IMR-90 (cell line): ENCODE measurements at regions not wholly inside any gene's neighbourhood (a gene's known extent, or its start where the extent isn't known, plus 50 kb on each side); places are given as distances from the start of the nearest gene placed in this dataset.

Experiments used
- ATAC-seq: fragments of 200-7000 bp; cut with Tn5 transposase; 2 replicates; pipeline ENCODE4 v1.9.1; 2020; ENCODE audit warnings: low read depth, mild to moderate bottlenecking, moderate library complexity
- BruUV-seq: library from RNA; stranded (reverse); fragments of 400-500 nt; replicated peaks from 2 replicates; lab custom pipeline; 2021; lab: Mats Ljungman, UMichigan
- CTCF ChIA-PET: fragments of 300-600 bp; formaldehyde crosslinking; extraction: SDS; loops from one replicate; lab custom pipeline; 2021; ENCODE audit warnings: antibody characterized with exemption; lab: Yijun Ruan, JAX
- POLR2A ChIA-PET: fragments of 300-600 bp; sonication (Branson Sonifier 250); formaldehyde crosslinking; loops from one replicate; lab custom pipeline; 2022; ENCODE audit warnings: antibody characterized with exemption; ENCODE audit not compliant: unreplicated experiment; lab: Charles Lee
- DNase-seq: peaks from one replicate; pipeline ENCODE4 v3.0.0; 2013
- H2AFZ ChIP-seq: replicated peaks from 2 replicates; pipeline ENCODE3; 2013; ENCODE audit warnings: low read length, mild to moderate bottlenecking; ENCODE audit not compliant: poor library complexity
- H2AK5ac ChIP-seq: 2 replicates; pipeline ENCODE4 v1.6.1; 2013; ENCODE audit warnings: low read depth, low read length, inconsistent platforms
- H2AK9ac ChIP-seq: replicated peaks from 2 replicates; pipeline ENCODE3; 2013; ENCODE audit warnings: mild to moderate bottlenecking, low read depth, low read length, moderate library complexity; ENCODE audit not compliant: poor library complexity
- H2BK120ac ChIP-seq: 2 replicates; pipeline ENCODE4 v1.6.1; 2013; ENCODE audit warnings: low read depth, low read length, inconsistent platforms
- H2BK15ac ChIP-seq: 3 replicates; pipeline ENCODE4 v1.6.1; 2013; ENCODE audit warnings: low read depth, low read length, inconsistent platforms
- H2BK20ac ChIP-seq: 2 replicates; pipeline ENCODE4 v1.6.1; 2013; ENCODE audit warnings: low read depth, mild to moderate bottlenecking, inconsistent platforms, low read length, moderate library complexity
- H2BK5ac ChIP-seq: 2 replicates; pipeline ENCODE4 v1.6.1; 2013; ENCODE audit warnings: mild to moderate bottlenecking, low read depth, low read length, inconsistent platforms; ENCODE audit not compliant: poor library complexity, severe bottlenecking
- H3K14ac ChIP-seq: replicated peaks from 2 replicates; pipeline ENCODE4 v1.6.1; 2013; ENCODE audit warnings: low read depth, low read length, inconsistent platforms
- H3K18ac ChIP-seq: 2 replicates; pipeline ENCODE4 v1.6.1; 2013; ENCODE audit warnings: low read depth, low read length, control low read depth
- H3K23ac ChIP-seq: 2 replicates; pipeline ENCODE4 v1.6.1; 2013; ENCODE audit warnings: low read depth, low read length, inconsistent platforms
- H3K27ac ChIP-seq: 2 replicates; pipeline ENCODE4 v1.5.1; 2013; ENCODE audit warnings: mild to moderate bottlenecking, control low read depth, low read length; ENCODE audit not compliant: insufficient read depth
- H3K27me3 ChIP-seq: 2 replicates; pipeline ENCODE4 v1.6.1; 2013; ENCODE audit warnings: low read length; ENCODE audit not compliant: control insufficient read depth, insufficient read depth
- H3K36me3 ChIP-seq: 2 replicates; pipeline ENCODE4 v1.6.1; 2013; ENCODE audit warnings: low read length, mixed read lengths; ENCODE audit not compliant: control insufficient read depth, insufficient read depth
- H3K4ac ChIP-seq: 2 replicates; pipeline ENCODE4 v1.6.1; 2013; ENCODE audit warnings: low read depth, low read length, inconsistent platforms
- H3K4me1 ChIP-seq: 2 replicates; pipeline ENCODE4 v1.6.1; 2013; ENCODE audit warnings: low read length, mixed read lengths; ENCODE audit not compliant: control insufficient read depth, insufficient read depth
- H3K4me2 ChIP-seq: 2 replicates; pipeline ENCODE4 v1.6.1; 2013; ENCODE audit warnings: low read depth, mild to moderate bottlenecking, control low read depth, low read length, moderate library complexity
- H3K4me3 ChIP-seq: 2 replicates; pipeline ENCODE4 v1.5.1; 2013; ENCODE audit warnings: low read depth, mild to moderate bottlenecking, control low read depth, low read length, moderate library complexity; ENCODE audit not compliant: insufficient read depth
- H3K56ac ChIP-seq: 2 replicates; pipeline ENCODE4 v1.6.1; 2013; ENCODE audit warnings: low read length, inconsistent platforms; ENCODE audit not compliant: insufficient read depth; ENCODE audit errors: extremely low read depth
- H3K79me1 ChIP-seq, 2 experiments: 2 replicates each; pipeline ENCODE4 v1.6.1; 2013; ENCODE audit warnings: low read length in 2 of 2, inconsistent platforms in 1 of 2, low read depth in 1 of 2
- H3K9ac ChIP-seq: 2 replicates; pipeline ENCODE4 v1.6.1; 2013; ENCODE audit warnings: low read depth, low read length, control low read depth
- H3K9me1 ChIP-seq: 2 replicates; pipeline ENCODE4 v1.6.1; 2013; ENCODE audit warnings: low read length, inconsistent platforms; ENCODE audit not compliant: insufficient read depth
- H3K9me3 ChIP-seq: 2 replicates; pipeline ENCODE4 v1.6.1; 2013; ENCODE audit warnings: low read length; ENCODE audit not compliant: control insufficient read depth, insufficient read depth
- H4K20me1 ChIP-seq: 2 replicates; pipeline ENCODE4 v1.6.1; 2013; ENCODE audit warnings: low read length, inconsistent platforms; ENCODE audit not compliant: insufficient read depth
- H4K5ac ChIP-seq: 2 replicates; pipeline ENCODE4 v1.6.1; 2013; ENCODE audit warnings: mild to moderate bottlenecking, low read depth, low read length, control low read depth
- H4K8ac ChIP-seq, 2 experiments: 2 replicates each; pipeline ENCODE4 v1.6.1; 2013; ENCODE audit warnings: low read depth in 2 of 2, low read length in 2 of 2, control low read depth in 1 of 2, inconsistent platforms in 1 of 2
- H4K91ac ChIP-seq: 2 replicates; pipeline ENCODE4 v1.6.1; 2013; ENCODE audit warnings: low read depth, low read length, inconsistent platforms; ENCODE audit not compliant: insufficient read depth
- MAFK ChIP-seq: IDR thresholded peaks from 2 replicates; pipeline ENCODE4 v1.6.1; 2012; ENCODE audit warnings: low read depth, low read length, improper control_type of control experiment
- MXI1 ChIP-seq: IDR thresholded peaks from 2 replicates; pipeline ENCODE4 v1.6.1; 2012; ENCODE audit warnings: low read depth, mild to moderate bottlenecking, low read length, moderate library complexity, borderline replicate concordance
- NFE2L2 ChIP-seq: fragments of 150-350 bp; IDR thresholded peaks from 2 replicates; pipeline ENCODE4 v1.6.1; 2016; ENCODE audit warnings: low read depth, mild to moderate bottlenecking, low read length
- RAD21 ChIP-seq: IDR thresholded peaks from 2 replicates; pipeline ENCODE4 v1.6.1; 2012; ENCODE audit warnings: low read length, improper control_type of control experiment
- RCOR1 ChIP-seq: IDR thresholded peaks from 2 replicates; pipeline ENCODE4 v1.6.1; 2012; ENCODE audit warnings: mild to moderate bottlenecking, low read length, improper control_type of control experiment; ENCODE audit not compliant: insufficient replicate concordance
- WGBS, 2 experiments: methylation state at CpG; one replicate each; pipeline versions ENCODE4 v1.1.5 to v1.1.7; 2013; ENCODE audit warnings: missing lambda C conversion rate in 2 of 2; ENCODE audit not compliant: insufficient read length in 1 of 2; ENCODE audit errors: extremely low coverage in 2 of 2; 5-methylcytosine and 5-hydroxymethylcytosine counted together
- dilution Hi-C: fragments of 300-500 bp; cut with HindIII; formaldehyde crosslinking; loops from one replicate; pipeline ENCODE4 v1.14.3; 2018; ENCODE audit warnings: low sequenced_read_pairs; ENCODE audit not compliant: unreplicated experiment
- in situ Hi-C: fragments of 300-500 bp; cut with MboI; formaldehyde crosslinking; loops from 3 replicates; pipeline ENCODE4 v1.14.3; 2019; ENCODE audit warnings: low sequenced_read_pairs, inconsistent platforms, mixed read lengths
- intact Hi-C: fragments of 100-400 bp; cut with micrococcal nuclease; formaldehyde crosslinking; loops from 2 replicates; pipeline ENCODE4 v1.10.0; 2022

DNA sequence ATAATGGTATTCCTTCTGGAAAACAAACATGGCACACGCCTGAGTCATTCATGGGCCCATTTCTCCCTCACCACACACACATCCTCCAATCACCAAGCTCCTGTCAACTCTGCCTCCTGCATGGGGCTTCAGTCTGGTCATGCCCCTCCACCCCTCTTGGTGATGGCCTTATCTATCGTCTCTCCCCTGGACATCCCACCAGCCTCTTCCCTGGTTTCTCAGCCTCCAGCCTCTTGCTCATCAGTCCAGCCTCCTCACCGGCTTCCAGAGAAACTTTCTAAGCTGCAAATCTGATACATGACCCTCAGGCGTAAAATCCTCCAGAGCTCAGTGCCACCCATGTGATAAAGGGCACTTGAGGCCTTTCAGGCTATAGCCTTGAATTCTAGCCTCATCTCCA lies 243.9 kb downstream of the FOXD2 start:
- Histone ChIP-seq H2BK120ac (no peak overlapping the region), H2AK5ac (no peak overlapping the region), H3K27ac (no peak overlapping the region), H2BK5ac (no peak overlapping the region), H3K4ac (no peak overlapping the region), H2AK9ac (no peak overlapping the region), H3K4me2 (no peak overlapping the region), H2BK15ac (no peak overlapping the region), H4K5ac (no peak overlapping the region), H3K23ac (no peak overlapping the region), H2BK20ac (no peak overlapping the region), H2AFZ (no peak overlapping the region), H4K8ac (no peak overlapping the region), H4K20me1 (no peaks in the 10 kb centered on the region), H3K9ac (no peak overlapping the region), H3K56ac (no peak overlapping the region), H3K9me3 (no peaks in the 10 kb centered on the region), H3K4me1 (no peaks in the 10 kb centered on the region), H3K36me3 (no peaks in the 10 kb centered on the region), H3K18ac (no peak overlapping the region), H3K14ac (no peak overlapping the region), H3K4me3 (no peak overlapping the region), H3K9me1 (no peaks in the 10 kb centered on the region), H4K91ac (no peak overlapping the region), H3K79me1 (no peaks in the 10 kb centered on the region), H3K27me3 (no peaks in the 10 kb centered on the region)
- in situ Hi-C loops (no loop called here), dilution Hi-C loops (no loop called here), intact Hi-C loops (no loop called here)
- no TSS peak for BruUV-seq
- 59% methylated on average over 2 of the region's 4 CpGs; no CpG with 5 or more reads in 1 of the 2 experiments for WGBS, 2 experiments
- TF ChIP-seq NFE2L2 (no peak), MXI1 (no peak), MAFK (no peak), RCOR1 (no peak), RAD21 (no peak)
- no peak for ATAC-seq
- DNase-seq = no peak
- CTCF ChIA-PET = no interaction called here
- POLR2A ChIA-PET = no interaction called here
